GM18951 (cell line): ENCODE measurements at regions not wholly inside any gene's neighbourhood (a gene's known extent, or its start where the extent isn't known, plus 50 kb on each side); places are given as distances from the start of the nearest gene placed in this dataset.

Source experiments
- POLR2A ChIP-seq: IDR thresholded peaks from 4 replicates; pipeline ENCODE4 v1.6.1; 2011; ENCODE audit warnings: mild to moderate bottlenecking; ENCODE audit not compliant: insufficient read length, insufficient read depth; ENCODE audit errors: extremely low read depth
- in situ Hi-C: fragments of 300-500 bp; cut with MboI; formaldehyde crosslinking; loops from one replicate; pipeline ENCODE4 v1.12.0; 2022; ENCODE audit warnings: low sequenced_read_pairs, mixed read lengths, inconsistent platforms; ENCODE audit not compliant: unreplicated experiment

DNA sequence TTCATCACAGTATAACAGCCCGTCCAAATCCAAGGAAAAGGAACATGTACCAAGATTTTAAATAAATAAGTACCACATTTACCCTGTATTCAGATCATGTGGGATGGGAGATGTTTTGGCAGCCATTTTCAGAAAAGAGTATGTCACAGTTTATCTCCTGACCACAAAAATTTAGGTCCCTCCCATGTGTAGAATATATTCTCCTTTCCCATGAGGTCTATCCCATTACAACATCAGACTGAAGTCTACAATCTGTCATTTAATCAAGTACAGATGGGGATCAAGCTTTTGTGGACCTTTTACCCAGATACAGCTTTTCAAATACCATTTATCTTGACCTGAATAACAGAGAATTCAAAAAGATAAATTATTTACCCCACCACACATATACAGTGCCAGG is 444.5 kb downstream of the PLOD2 start:
- in situ Hi-C loops: no loop called here
- TF ChIP-seq POLR2A: no peak

DNA sequence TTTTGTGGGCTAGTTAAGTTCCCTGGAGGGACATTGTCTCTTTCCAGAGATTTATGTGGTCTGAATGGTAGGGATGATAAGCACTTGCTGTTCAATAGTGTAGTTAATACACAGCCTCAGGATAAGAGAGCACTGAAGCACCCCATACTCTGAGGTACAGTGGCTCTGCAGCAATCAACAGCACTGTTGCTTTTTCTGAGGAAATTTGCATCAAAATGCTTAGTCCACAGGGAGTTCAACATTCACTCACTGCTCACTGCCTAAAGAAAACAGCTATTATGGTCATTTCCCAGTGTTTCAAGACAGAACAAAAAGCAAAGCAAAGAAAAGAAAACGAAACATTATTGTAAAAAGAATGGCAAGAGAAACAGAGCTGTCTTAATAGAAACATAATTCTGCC is 441.9 kb downstream of the PLOD2 start:
- TF ChIP-seq POLR2A: no peak
- in situ Hi-C loops: no loop called here

- TF ChIP-seq POLR2A: no peak
- in situ Hi-C loops: no loop called here
Measured at GRCh38 chr3:145721273-145721805, 439.6 kb downstream of the PLOD2 start.

GRCh38 chr3:145721815-145722214 is 439.2 kb downstream of the PLOD2 start:
- in situ Hi-C loops: no loop called here
- no peak for TF ChIP-seq POLR2A

- in situ Hi-C loops: no loop called here
- TF ChIP-seq POLR2A: no peak
Measured at GRCh38 chr3:145727476-145727875, 433.5 kb downstream of the PLOD2 start.

GRCh38 chr3:145735631-145736030 is 425.4 kb downstream of the PLOD2 start:
- no peak for TF ChIP-seq POLR2A
- in situ Hi-C loops: no loop called here

GRCh38 chr3:145737952-145738351 is 423.0 kb downstream of the PLOD2 start:
- in situ Hi-C loops: no loop called here

DNA sequence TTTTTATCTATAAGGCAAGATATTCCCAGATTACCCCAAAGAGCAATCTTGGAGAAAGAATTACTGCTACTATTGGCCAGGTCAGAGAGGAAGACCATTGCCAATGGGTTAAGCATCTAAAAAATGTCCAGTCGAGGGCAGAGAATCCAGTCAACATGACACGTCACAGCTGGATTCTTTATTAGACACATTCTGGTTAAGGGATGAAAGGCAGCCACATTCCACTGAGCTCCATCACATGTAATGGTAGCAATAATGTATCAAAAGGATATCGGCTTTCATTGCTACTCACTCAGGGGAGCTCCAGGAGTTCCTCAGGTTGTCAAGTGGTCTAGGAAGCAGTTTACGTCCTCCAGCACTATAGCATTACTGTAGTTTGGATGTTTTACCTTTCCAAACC is 421.1 kb downstream of the PLOD2 start:
- TF ChIP-seq POLR2A: no peak
- in situ Hi-C loops: no loop called here

More at GRCh38 chr3:145737952-145738351, 423.0 kb downstream of the PLOD2 start:
- TF ChIP-seq POLR2A: no peak

GRCh38 chr3:145750657-145751056 is 410.3 kb downstream of the PLOD2 start:
- in situ Hi-C loops: no loop called here
- no peak for TF ChIP-seq POLR2A

- in situ Hi-C loops: no loop called here
- TF ChIP-seq POLR2A: no peak
Measured at GRCh38 chr3:145752576-145752975, 408.4 kb downstream of the PLOD2 start.

DNA sequence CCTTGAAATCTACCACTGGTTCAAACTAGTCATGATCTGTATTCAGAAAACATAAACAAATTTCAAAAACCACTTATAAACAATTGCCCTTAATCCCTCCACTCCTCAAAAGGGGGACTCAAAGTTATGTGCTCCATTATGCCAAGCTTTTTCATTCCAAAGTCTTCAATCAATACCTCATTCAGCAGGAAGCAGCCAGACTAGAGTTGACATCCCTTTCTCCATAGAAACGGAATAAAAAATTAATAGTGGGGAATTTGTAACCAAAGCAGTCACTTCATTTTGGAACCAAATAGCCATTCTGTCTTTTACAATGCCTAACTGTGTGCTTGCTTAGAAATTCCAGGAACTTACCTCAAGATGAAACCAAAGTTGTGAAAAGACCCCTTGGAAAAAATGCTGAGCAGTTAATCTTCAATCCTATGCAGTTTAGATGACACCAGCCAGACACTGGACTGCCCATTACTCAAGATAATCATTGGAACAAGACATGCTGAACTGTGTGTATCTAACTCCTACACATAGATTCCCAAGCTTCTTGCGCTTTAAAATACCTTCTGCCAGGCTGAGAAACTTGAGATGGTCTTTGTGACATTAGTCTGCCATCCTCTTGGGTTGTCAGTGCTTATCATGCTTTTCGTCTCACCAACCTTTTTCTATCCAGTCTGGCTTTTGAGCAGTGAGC is 406.2 kb downstream of the PLOD2 start:
- in situ Hi-C loops: no loop called here
- no peak for TF ChIP-seq POLR2A

DNA sequence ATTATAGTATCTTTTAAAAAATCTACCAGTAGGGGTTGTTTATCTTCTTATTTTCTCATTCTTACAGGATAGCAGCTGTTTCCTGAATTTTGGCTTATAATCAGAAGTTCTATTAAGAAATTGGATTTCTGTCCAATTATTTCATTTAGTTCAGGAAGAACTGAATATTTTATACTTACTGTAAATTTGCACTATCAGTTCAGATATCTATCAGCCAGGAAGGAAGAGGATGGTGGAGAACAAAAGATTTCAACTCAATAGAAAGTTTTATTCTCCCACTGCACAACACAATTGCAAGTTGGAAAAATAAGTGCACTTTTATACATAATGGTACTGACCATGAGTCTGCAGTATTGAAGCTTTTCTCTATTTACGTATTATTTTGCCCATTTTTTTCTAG is 400.9 kb downstream of the PLOD2 start:
- TF ChIP-seq POLR2A: no peak
- in situ Hi-C loops: no loop called here

- in situ Hi-C loops: no loop called here
Measured at GRCh38 chr3:145767909-145768308, 393.1 kb downstream of the PLOD2 start.

GRCh38 chr3:145776782-145777408 is 384.1 kb downstream of the PLOD2 start:
- in situ Hi-C loops: loop anchor here (25.0 kb wide), 1 partner anchor 385 kb away; the partner anchor contains the start of gene PLOD2
- no peak for TF ChIP-seq POLR2A

More at GRCh38 chr3:145767909-145768308, 393.1 kb downstream of the PLOD2 start:
- TF ChIP-seq POLR2A: no peak
